Dedifferentiated amniotic fluid mesenchymal stem cell (primary cell): ENCODE measurements at regions not wholly inside any gene's neighbourhood (a gene's known extent, or its start where the extent isn't known, plus 50 kb on each side); places are given as distances from the start of the nearest gene placed in this dataset.
A peak's percentile ranks its signal among the peaks of the same experiment; 100 is the strongest.
"Not testable (repeated sequence)": the region's sequence is repeated elsewhere in the genome, so short reads cannot be mapped to it uniquely, and the experiment has no call there.

Experiments used
- DNase-seq: peaks from one replicate; pipeline ENCODE4 v3.0.0-alpha.2; 2016; ENCODE audit errors: extremely low spot score

GRCh38 chr4:137468836-137469235, 63.5 kb downstream of the PCDH18 start:
- no peak for DNase-seq

DNA sequence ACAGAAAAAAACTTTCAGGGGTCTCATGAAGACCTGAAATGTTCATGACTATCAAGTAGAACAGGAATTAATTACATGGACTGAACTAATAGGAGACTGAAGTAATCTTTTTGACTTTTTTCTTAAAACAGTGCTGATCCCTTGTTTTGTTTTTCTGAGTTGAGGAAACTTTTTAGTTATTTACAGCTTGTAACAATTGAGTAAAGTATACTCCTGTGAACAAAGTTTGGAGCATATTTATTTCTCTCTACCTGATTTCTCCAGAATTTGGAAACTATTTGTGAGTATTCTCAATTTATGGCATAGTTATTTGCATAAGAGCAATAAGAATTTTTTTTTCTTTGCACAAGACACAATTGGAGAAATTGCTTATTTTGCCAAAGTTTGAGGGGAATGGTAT, 64.8 kb downstream of the PCDH18 start:
- no peak for DNase-seq

DNA sequence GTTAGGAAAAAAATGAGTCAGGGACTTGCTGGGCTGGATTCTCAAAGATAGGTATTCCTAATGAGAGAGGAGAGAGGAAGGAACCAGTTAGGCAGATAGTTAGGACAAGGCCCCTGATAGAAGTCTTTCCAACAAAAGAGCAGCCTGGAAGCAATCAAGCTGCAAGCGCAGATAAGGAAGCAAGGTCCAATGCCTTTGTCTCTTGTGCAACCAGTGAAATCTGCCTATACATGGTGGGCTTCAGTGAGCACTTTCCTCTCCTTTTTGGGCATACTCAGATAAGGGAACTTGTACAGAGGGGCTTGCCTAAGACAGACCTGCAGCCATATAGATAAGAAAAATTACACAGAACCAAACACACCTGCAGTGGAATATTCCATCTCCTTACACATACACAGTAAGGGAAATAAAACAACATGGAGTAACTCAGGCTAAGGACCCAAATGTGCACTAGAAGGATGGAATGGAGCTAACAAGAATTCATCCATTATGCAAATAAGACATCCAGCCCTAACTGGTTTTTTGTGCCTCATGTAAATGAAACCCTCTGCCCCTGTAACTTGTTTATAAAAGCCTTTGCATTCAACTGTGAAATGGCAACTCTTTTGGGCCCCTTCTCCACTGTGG, 68.8 kb downstream of the PCDH18 start:
- DNase-seq: no peak

DNA sequence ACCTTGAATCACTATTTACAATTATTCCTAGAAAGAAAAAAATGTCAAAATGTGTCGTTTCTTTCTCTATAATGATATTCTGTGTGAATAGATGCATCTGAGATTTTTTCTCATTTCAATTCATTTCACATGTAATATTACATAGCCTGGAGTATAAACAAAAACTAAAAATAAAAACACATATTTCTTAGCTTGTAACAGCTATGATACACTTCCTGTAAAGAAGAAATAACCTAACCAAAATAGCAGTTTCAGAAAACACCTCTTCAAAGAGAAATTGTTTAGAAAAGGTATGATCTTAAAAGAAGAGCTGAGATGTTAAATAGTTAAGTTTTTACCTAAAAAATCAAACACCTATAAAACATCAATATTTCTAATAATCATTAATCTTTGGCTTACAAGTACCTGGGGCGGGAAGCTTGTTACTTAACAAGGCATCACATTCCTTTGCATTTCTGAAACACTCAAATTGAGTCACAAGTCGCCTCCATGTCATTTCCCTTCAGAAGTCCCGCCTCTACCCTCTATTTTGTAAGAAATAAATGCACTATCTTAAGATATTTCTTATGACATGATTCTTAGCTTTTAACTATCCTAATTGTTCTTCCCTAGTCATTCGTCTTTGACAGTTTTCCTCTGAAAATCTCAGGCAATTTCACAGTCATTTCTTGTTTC, 76.5 kb downstream of the PCDH18 start:
- no peak for DNase-seq

GRCh38 chr4:137454767-137455166, 77.5 kb downstream of the PCDH18 start:
- no peak for DNase-seq

- no peak for DNase-seq
Observed at GRCh38 chr4:137452799-137453198, 79.5 kb downstream of the PCDH18 start.

GRCh38 chr4:137451172-137451825, 81.0 kb downstream of the PCDH18 start:
- DNase-seq: no peak

DNA sequence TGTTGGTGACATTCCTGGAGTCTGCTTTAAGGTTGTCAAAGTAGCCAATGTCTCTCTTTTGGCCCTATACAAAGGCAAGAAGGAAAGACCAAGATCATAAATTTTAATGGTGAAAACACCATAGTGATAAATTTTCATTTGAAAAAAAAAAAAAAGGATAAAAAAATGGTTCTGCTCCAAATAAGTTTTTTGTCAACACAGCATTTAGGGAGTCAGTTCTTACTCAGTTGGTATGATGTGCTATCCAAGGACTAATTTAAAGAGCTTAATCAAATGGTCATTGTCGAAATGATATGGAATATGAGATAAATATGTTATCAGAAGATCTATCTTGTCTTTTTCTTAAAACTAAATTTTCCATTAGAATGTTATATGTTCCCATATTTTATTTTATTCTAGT, 83.9 kb downstream of the PCDH18 start:
- DNase-seq: no peak

DNA sequence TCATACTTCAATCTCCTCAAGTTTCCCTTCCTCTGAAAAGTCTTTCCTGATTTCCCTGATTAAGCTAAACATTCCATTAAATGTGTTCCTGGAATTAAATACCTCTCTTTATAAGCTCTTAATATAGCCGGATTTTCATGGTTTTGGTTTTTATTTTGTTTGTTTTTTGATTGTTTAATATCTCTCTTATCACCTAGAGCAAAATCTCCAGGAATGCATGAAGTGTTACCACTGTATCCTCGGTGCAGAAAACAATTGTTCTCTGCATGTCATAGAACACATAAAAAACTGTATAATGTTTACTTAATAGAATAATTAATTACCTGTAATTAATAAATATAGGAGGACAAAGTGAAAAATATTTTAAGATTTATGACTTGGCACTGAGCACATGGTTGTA, 86.2 kb downstream of the PCDH18 start:
- no peak for DNase-seq

DNA sequence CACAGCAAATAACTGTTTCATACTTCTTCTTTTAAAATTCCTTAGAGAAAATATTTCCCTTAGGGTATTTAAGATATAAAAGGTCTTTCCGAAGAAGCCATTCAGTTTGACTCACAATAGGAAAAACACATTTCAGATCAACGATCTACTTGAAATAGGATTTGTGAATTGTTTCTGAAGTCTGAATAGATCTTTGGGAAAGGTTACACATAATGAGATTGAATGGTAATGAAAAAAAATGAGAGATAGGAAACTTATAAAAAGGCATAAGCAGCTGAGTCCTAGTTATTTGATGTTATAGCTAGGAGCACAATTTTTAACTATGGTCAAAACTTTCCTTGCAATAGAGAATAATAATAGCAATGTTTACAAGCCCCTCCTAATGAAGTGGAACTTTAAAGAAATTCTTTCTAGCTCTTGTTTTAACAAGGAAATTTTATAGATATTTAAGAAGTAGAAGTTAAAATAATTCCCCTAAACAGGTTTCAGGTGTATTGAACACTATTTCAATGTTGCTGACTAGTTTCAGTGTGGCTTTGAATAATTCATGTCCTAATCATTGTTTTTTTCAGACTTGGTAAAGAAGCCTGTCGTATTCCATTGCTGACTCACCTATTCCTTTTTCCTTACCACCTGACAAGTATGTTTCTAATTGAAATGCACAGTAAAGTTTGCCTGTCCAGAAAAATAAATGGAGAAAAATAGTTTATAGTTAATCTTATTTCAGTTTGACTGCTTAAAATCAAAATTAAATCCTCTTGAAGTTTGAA, 89.1 kb downstream of the PCDH18 start:
- DNase-seq: no peak

DNA sequence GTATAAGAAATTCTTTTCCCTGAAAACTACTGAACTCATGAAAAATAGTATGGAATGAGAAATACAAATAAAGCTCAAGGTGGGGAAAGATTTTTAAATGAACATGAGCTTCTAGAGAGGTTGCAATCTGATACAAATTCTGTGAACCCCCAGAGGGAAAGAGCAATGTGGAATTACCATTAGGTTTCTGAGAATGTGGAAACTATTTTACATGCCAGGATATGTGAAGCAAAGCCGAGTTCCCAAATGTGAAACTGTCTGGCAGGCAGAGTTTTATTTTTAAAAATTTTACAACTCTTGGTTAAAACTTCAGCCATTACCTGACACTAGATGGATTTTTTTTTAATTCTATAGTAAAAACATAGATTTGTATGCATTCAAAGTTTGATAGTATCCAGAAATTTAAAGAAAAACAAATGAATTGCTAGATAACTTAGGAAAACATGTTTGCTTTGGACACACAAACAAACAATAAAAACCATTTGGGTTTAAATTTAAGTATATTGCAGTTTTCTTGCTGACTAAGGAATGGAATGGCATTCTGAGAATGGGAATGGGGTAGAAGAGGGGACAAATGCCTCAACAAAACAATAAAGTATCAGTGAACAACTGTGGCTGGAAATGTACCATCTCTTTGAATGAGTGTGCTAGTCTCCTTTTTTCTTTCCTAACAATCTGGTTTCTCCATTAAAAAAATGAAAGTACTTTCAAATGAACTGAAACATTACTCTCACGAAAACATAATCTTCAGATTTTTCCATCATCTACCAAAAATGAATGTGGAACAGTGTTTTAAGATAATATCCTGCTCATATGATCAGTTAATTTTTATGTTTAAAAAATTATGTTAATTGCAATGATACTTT, 99.6 kb downstream of the PCDH18 start:
- DNase-seq: peak; percentile 61

DNA sequence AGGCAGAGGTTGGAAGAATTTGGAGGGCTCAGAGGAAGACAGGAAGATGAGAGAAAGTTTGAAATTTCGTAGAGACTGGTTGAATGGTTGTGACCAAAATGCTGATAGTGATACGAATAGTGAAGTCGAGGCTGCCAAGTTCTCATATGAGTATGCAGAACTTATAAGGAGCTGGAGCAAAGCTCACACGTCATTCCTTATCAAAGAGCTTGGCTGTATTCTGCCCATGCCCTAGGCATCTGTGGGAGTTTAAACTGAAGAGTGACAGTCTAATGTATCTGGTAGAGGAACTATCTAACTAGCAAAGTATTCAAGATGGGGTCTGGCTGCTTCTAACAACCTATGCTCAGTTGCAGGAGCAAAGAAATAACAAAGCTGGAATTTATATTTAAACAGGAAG, 102.1 kb downstream of the PCDH18 start:
- no peak for DNase-seq

DNA sequence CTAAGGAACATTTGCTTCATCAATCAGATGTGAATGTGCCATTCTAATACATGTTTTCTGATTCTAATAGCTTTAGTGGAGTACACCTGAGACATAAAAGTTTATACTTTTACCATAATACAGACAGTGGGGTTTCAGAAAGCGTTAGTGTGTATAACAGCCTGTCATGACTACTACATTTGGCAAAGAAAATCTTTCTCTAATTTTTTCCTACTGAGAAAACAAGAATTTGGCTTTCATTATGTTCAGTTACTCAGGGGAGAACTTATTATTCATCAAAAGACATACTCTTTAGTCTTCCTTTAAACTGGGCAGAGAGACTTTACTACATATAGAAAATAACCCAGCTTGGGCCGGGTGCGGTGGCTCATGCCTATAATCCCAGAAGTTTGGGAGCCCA, 104.9 kb downstream of the PCDH18 start:
- no peak for DNase-seq

DNA sequence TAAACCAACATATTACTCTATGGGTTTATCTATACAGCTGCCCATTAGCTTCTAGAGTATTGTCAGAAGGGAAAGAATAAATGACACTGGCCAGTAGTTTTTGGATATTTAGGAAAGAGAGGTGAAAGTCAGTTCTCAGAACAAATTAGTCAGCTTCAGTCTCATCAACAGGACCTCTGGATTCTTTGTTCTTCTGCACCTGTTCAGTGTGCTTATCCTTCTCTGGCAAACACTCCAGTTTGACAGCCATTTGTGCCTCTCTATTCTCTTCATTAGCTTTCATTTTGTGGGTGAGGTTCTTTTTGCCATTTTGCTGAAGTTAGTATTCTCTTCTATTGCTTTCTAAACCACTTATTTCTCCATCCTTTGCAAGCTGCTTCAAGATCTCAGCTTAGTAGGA, 107.0 kb downstream of the PCDH18 start:
- no peak for DNase-seq

DNA sequence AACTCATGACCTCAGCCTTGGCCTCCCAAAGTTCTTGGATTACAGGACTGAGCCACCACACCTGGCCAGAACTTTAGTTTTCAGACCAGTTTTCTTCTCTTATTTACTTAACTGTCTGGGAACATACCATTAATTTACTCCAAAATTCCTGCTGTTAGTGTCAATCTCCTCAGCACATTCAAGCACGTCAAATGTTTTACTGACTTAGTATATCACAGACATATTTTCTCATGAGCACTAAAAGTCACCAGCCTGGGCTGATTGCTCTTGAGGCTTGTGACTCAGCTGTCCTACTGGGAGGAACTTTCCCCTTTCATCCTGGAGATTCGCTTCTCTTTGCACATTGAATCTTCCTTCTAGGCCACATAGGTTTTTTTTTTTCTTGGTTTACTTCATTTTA, 109.6 kb downstream of the PCDH18 start:
- DNase-seq: no peak

DNA sequence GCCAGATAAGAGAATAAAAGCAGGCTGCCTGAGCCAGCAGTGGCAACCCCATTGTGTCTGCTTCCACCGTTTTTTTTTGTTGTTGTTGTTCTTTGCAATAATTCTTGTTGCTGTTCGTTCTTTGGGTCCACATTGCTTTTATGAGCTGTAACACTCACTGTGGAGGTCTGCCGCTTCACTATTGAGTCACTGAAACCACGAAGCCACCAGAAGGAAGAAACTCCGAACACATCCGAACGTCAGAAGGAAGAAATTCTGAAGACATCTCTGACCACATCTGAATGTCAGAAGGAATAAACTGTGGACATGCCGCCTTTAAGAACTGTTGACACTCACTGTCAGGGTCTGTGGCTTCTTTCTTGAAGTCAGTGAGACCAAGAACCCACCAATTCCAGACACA, 110.5 kb downstream of the PCDH18 start:
- no peak for DNase-seq

GRCh38 chr4:137420901-137421396, 111.3 kb downstream of the PCDH18 start:
- no peak for DNase-seq

DNA sequence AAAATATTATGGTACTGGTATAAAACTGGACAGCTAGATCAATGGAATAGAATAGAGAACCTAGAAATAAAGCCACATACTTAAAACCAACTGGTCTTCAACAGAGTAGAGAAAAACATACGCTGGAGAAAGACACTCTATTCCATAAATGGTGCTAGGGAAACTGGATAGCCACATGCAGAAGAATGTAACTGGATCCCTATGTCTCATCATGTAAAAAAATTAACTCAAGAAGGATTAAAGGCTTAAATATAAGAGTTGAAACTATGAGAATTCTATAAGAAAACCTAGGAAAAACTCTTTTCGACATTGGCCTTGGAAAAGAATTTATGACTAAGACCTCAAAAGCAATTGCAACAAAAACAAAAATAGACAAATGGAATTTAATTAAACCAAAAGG, 114.6 kb downstream of the PCDH18 start:
- peak; percentile 78 for DNase-seq

DNA sequence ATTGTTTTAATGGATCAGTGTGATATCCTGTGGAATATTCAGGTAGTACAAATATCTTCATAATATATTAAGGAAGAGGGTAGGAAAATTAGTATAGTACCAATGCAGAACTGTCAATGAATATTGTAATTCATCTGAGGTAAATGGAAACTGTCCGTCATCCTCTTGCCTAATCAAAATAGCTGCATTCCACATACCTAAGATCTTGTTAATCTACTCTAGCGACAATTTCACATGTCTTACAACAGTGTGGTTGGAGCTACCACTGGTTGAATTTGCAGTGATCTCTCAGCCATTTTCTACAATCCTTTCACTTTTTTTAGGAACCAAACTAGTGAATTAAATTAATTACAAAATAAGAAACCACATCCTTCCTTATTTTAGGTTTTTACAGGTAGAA, 117.5 kb downstream of the PCDH18 start:
- no peak for DNase-seq

DNA sequence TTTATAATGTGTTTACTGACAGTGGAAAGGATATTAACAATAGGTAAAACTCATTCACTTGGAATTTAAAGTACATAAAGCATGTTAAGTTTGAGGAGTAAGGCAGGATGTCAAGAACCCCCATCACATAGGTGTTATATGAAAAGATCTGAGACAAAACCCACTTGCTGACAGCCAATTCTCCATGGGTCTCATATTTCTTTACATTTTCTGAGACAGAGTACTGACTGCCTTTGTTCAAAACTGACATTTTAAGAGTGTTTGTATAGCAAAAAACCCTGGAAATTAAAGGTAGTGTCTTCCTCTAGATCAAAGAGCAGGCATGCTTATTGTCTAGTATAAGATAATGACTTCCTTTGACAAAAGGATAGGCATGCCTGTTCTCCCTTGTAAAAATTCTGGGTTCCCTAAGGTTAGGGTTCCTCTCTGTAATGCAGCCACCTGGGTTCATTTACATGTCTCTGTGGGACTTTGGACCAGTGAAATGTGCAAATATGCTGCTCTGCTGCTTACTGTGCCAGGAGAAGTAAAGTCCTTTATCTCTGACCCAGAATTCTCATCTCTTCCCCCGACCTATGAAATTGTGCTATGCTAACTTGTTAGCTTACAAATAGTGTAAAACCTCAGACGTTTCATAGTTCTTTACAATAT, 123.6 kb downstream of the PCDH18 start:
- no peak for DNase-seq

DNA sequence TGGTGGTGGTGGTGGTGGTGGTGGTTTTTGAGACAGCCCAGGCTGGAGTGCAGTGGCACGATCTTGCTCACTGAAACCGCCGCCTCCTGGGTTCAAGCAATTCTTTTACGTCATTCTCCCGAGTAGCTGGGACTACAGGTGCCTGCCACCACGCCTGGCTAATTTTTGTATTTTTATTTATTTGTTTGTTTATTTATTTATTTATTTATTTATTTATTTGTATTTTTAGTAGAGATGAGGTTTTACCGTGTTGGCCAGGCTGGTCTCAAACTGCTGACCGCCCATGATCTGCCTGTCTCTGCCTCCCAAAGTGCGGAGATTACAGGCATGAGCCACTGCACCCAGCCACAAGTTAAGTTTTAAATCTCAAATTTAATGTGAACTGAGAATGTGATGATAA, 126.5 kb downstream of the PCDH18 start:
- not testable (repeated sequence) for DNase-seq
